ENCODE measurements at regions not wholly inside any gene's neighbourhood (a gene's known extent, or its start where the extent isn't known, plus 50 kb on each side); places are given as distances from the start of the nearest gene placed in this dataset.

DNA sequence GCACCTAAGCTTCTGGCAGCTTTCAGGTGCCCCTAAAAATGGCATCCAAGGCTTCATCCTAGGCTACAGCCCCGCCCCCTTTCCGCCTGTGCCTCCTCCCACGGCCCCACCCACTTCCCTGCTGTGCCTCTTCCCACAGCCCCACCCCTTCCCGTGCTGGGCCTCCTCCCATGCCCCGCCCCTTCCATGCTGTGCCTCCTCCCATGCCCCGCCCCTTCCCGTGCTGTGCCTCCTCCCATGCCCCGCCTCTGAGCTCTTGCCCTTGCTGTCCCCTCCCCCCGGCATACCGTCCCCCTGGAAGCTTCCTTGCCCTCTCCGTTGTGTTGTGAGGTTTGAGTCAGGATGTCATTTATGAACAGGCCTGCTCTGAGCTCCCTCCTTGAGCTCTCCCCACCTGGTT lies 228.5 kb upstream of the AJAP1 start:
- intact Hi-C loops (cut with micrococcal nuclease), result no loop called here
- no peak for FAIRE-seq
- dilution Hi-C loops (cut with MboI; ENCODE audit: extremely low pct_ligation_motif_present, low sequenced_read_pairs), result no loop called here

More for the DNA sequence above, 228.5 kb upstream of the AJAP1 start:
- Histone ChIP-seq H2AFZ (ENCODE audit: low read depth, low read length) (no peak overlapping the region), H3K36me3 (ENCODE audit: control insufficient read depth in 2 of 2, extremely low read depth in 1 of 2, insufficient read depth in 2 of 2, low read length in 2 of 2) (no peaks in the 10 kb centered on the region), H3K9me3 (replicated peaks; ENCODE audit: control insufficient read depth, insufficient read depth, low read length) (peaks cover 7% of the 10 kb centered on the region), H3K79me2 (ENCODE audit: control insufficient read depth, insufficient read depth, low read length) (no peaks in the 10 kb centered on the region), H3K4me2 (ENCODE audit: insufficient read depth, low read length) (no peak overlapping the region), H3K9me1 (replicated peaks; ENCODE audit: control insufficient read depth, extremely low read depth, insufficient read depth, low read length) (no peaks in the 10 kb centered on the region), H3K27me3 (ENCODE audit: control insufficient read depth in 2 of 2, insufficient read depth in 2 of 2, low read length in 2 of 2) (no peaks in the 10 kb centered on the region), H3K4me1 (ENCODE audit: control insufficient read depth, extremely low read depth, insufficient read depth, low read length) (no peaks in the 10 kb centered on the region), H3K4me3 (replicated peaks in 1 of 3; ENCODE audit: insufficient read depth in 1 of 3, low read depth in 1 of 3, low read length in 3 of 3) (no peak overlapping the region), H3K27ac (ENCODE audit: insufficient read depth, low read depth, low read length) (no peak overlapping the region), H3K9ac (replicated peaks; ENCODE audit: extremely low read depth, insufficient read depth, low read length) (no peak overlapping the region), H4K20me1 (replicated peaks; ENCODE audit: control insufficient read depth, extremely low read depth, insufficient read depth, low read length) (no peaks in the 10 kb centered on the region)
- TF ChIP-seq MYC (IDR thresholded peaks at IDR 0.05; ENCODE audit: low read depth, low read length) (no peak), EZH2 (IDR thresholded peaks at IDR 0.05; ENCODE audit: borderline replicate concordance, low read depth, low read length, severe bottlenecking) (no peak), POLR2A (IDR thresholded peaks at IDR 0.05; ENCODE audit: low read depth, low read length) (no peak), JUN (IDR thresholded peaks at IDR 0.05; ENCODE audit: borderline replicate concordance, insufficient read depth, insufficient read length, low read depth) (no peak), GATA2 (IDR thresholded peaks at IDR 0.05; ENCODE audit: insufficient read depth, insufficient read length, low read depth, low read length) (no peak), POLR2AphosphoS5 (IDR thresholded peaks at IDR 0.05; ENCODE audit: insufficient read depth, low read depth, low read length) (no peak), FOS (IDR thresholded peaks at IDR 0.05; ENCODE audit: borderline replicate concordance, insufficient read depth, low read length) (no peak)
- TF ChIP-seq, protein P1, sequence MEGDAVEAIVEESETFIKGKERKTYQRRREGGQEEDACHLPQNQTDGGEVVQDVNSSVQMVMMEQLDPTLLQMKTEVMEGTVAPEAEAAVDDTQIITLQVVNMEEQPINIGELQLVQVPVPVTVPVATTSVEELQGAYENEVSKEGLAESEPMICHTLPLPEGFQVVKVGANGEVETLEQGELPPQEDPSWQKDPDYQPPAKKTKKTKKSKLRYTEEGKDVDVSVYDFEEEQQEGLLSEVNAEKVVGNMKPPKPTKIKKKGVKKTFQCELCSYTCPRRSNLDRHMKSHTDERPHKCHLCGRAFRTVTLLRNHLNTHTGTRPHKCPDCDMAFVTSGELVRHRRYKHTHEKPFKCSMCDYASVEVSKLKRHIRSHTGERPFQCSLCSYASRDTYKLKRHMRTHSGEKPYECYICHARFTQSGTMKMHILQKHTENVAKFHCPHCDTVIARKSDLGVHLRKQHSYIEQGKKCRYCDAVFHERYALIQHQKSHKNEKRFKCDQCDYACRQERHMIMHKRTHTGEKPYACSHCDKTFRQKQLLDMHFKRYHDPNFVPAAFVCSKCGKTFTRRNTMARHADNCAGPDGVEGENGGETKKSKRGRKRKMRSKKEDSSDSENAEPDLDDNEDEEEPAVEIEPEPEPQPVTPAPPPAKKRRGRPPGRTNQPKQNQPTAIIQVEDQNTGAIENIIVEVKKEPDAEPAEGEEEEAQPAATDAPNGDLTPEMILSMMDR (IDR thresholded peaks at IDR 0.05; ENCODE audit: extremely low read depth in 1 of 2, insufficient read depth in 1 of 2, low read depth in 1 of 2, low read length in 2 of 2), result no peak
- TF ChIP-seq, protein P2, sequence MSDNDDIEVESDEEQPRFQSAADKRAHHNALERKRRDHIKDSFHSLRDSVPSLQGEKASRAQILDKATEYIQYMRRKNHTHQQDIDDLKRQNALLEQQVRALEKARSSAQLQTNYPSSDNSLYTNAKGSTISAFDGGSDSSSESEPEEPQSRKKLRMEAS (IDR thresholded peaks at IDR 0.05; ENCODE audit: insufficient read depth, insufficient read length), result no peak
- POLR2A ChIA-PET, result no interaction called here
- no peak for DNase-seq (ENCODE audit: low read depth, low spot score)
- CTCF ChIA-PET, result interaction anchor here (0.7 kb wide), 1 partner anchor 44 kb away, joined by 3 read pairs; no protein-coding TSS in a partner anchor
- BruUV-seq (replicated peaks), result no TSS peak
